Thyroid gland (tissue), 4 donors: ENCODE measurements at regions not wholly inside any gene's neighbourhood (a gene's known extent, or its start where the extent isn't known, plus 50 kb on each side); places are given as distances from the start of the nearest gene placed in this dataset.

Experiments used
- POLR2A ChIP-seq, 2 donors: fragments of 450-650 bp; IDR thresholded peaks; one replicate each; pipeline ENCODE4 v1.6.1; 2017; ENCODE audit warnings: antibody characterized with exemption in 2 of 2, mild to moderate bottlenecking in 2 of 2, moderate library complexity in 1 of 2
- TF ChIP-seq, protein P1 (sequence below), 6 experiments: fragments of 200-600 bp in 3 of 6; fragments of 450-650 bp in 3 of 6; sonication (generic) in 3 of 6; IDR thresholded peaks; one replicate each; pipeline ENCODE4 v1.5.1; 2016 to 2019; ENCODE audit warnings: antibody characterized with exemption in 6 of 6, mild to moderate bottlenecking in 2 of 6, inconsistent platforms in 1 of 6, moderate library complexity in 1 of 6

GRCh38 chrX:54633641-54634040, 103.6 kb downstream of the GNL3L start:
- TF ChIP-seq, protein P1, sequence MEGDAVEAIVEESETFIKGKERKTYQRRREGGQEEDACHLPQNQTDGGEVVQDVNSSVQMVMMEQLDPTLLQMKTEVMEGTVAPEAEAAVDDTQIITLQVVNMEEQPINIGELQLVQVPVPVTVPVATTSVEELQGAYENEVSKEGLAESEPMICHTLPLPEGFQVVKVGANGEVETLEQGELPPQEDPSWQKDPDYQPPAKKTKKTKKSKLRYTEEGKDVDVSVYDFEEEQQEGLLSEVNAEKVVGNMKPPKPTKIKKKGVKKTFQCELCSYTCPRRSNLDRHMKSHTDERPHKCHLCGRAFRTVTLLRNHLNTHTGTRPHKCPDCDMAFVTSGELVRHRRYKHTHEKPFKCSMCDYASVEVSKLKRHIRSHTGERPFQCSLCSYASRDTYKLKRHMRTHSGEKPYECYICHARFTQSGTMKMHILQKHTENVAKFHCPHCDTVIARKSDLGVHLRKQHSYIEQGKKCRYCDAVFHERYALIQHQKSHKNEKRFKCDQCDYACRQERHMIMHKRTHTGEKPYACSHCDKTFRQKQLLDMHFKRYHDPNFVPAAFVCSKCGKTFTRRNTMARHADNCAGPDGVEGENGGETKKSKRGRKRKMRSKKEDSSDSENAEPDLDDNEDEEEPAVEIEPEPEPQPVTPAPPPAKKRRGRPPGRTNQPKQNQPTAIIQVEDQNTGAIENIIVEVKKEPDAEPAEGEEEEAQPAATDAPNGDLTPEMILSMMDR (IDR thresholded peaks at IDR 0.05) = no peak
- TF ChIP-seq POLR2A (IDR thresholded peaks at IDR 0.05) = no peak
